Panc1 (cell line): ENCODE measurements at regions not wholly inside any gene's neighbourhood (a gene's known extent, or its start where the extent isn't known, plus 50 kb on each side); places are given as distances from the start of the nearest gene placed in this dataset.

Source experiments
- ATAC-seq: fragments of 200-7000 bp; cut with Tn5 transposase; 2 replicates; pipeline ENCODE4 v1.9.1; 2020; ENCODE audit warnings: mild to moderate bottlenecking, moderate library complexity
- BruUV-seq: library from RNA; stranded (reverse); fragments of 400-500 nt; replicated peaks from 2 replicates; lab custom pipeline; 2021; lab: Mats Ljungman, UMichigan
- CTCF ChIA-PET: fragments of 300-600 bp; sonication (Branson Sonifier 250); formaldehyde crosslinking; loops from one replicate; lab custom pipeline; 2022; ENCODE audit warnings: antibody characterized with exemption; lab: Charles Lee
- POLR2A ChIA-PET: fragments of 300-600 bp; sonication (Branson Sonifier 250); formaldehyde crosslinking; loops from one replicate; lab custom pipeline; 2022; ENCODE audit warnings: antibody characterized with exemption; lab: Charles Lee
- DNase-seq: peaks from one replicate; pipeline ENCODE4 v3.0.0-alpha.2; 2010; ENCODE audit warnings: low read depth, low spot score
- H3K27ac ChIP-seq: 2 replicates; pipeline ENCODE4 v1.5.1; 2011; ENCODE audit warnings: mild to moderate bottlenecking, low read length, inconsistent platforms
- H3K27me3 ChIP-seq: fragments of 200-500 bp; sonication (Bioruptor generic); 2 replicates; pipeline ENCODE4 v1.6.0; 2014; ENCODE audit warnings: low read length, inconsistent platforms; ENCODE audit not compliant: control insufficient read depth, insufficient read depth
- H3K36me3 ChIP-seq: fragments of 200-500 bp; sonication (Bioruptor generic); 2 replicates; pipeline ENCODE4 v1.5.1; 2014; ENCODE audit warnings: inconsistent platforms, mild to moderate bottlenecking, low read length, moderate library complexity; ENCODE audit not compliant: control insufficient read depth, insufficient read depth
- H3K4me1 ChIP-seq: 2 replicates; pipeline ENCODE4 v1.5.1; 2011; ENCODE audit warnings: inconsistent platforms, mild to moderate bottlenecking, low read length, moderate library complexity; ENCODE audit not compliant: control insufficient read depth, insufficient read depth
- H3K4me3 ChIP-seq, 2 experiments: 2 replicates each; pipeline ENCODE4 v1.5.1; 2011 to 2012; ENCODE audit warnings: low read depth in 2 of 2, low read length in 2 of 2, mild to moderate bottlenecking in 2 of 2, inconsistent platforms in 1 of 2, moderate library complexity in 1 of 2
- H3K9me3 ChIP-seq: fragments of 200-500 bp; sonication (Bioruptor generic); 2 replicates; pipeline ENCODE4 v1.5.1; 2014; ENCODE audit warnings: low read depth, mild to moderate bottlenecking, inconsistent platforms, low read length, moderate library complexity; ENCODE audit not compliant: control insufficient read depth, insufficient read depth
- CTCF ChIP-seq: fragments of 450-650 bp; IDR thresholded peaks from 2 replicates; pipeline ENCODE4 v1.5.1; 2017; ENCODE audit warnings: mild to moderate bottlenecking
- POLR2AphosphoS5 ChIP-seq: IDR thresholded peaks from 2 replicates; pipeline ENCODE4 v1.6.1; 2012; ENCODE audit warnings: mild to moderate bottlenecking, low read depth, low read length, moderate library complexity
- REST ChIP-seq, 2 experiments: IDR thresholded peaks; 2 replicates each; pipeline ENCODE4 v1.6.1; 2011 to 2012; ENCODE audit warnings: low read depth in 2 of 2, control low read depth in 1 of 2, low read length in 1 of 2, mild to moderate bottlenecking in 1 of 2, moderate library complexity in 1 of 2; ENCODE audit not compliant: insufficient read depth in 1 of 2
- SIN3A ChIP-seq: IDR thresholded peaks from 2 replicates; pipeline ENCODE4 v1.6.1; 2012; ENCODE audit warnings: low read depth, mild to moderate bottlenecking, low read length, moderate library complexity, borderline replicate concordance; ENCODE audit not compliant: insufficient read depth
- TCF7L2 ChIP-seq: IDR thresholded peaks from 2 replicates; pipeline ENCODE4 v1.6.1; 2011; ENCODE audit warnings: mild to moderate bottlenecking, low read depth, low read length, inconsistent platforms
- in situ Hi-C: cut with HindIII; loops from 2 replicates; pipeline ENCODE4 v1.10.0; 2016; ENCODE audit warnings: low sequenced_read_pairs, low pct_unique_long_range_greater_than_20kb
- intact Hi-C: fragments of 100-400 bp; cut with micrococcal nuclease; formaldehyde crosslinking; loops from one replicate; pipeline ENCODE4 v1.10.0; 2022; ENCODE audit not compliant: unreplicated experiment

GRCh38 chr1:184330875-184331274 lies 56.0 kb upstream of the C1orf21 start:
- no peaks in the 10 kb centered on the region for H3K9me3 ChIP-seq
- intact Hi-C loops (no loop called here), in situ Hi-C loops (no loop called here)
- no peaks in the 10 kb centered on the region for H3K27me3 ChIP-seq
- no peak for DNase-seq
- no peak overlapping the region for H3K27ac ChIP-seq
- ATAC-seq: no peak
- no peaks in the 10 kb centered on the region for H3K4me1 ChIP-seq
- BruUV-seq: no TSS peak
- no peaks in the 10 kb centered on the region for H3K36me3 ChIP-seq
- TF ChIP-seq POLR2AphosphoS5: no peak
- TF ChIP-seq CTCF: no peak
- no peak for TF ChIP-seq SIN3A
- TF ChIP-seq TCF7L2: no peak
- TF ChIP-seq REST (IDR thresholded peaks at IDR 0.05; ENCODE audit: insufficient read depth in 1 of 2, low read depth in 2 of 2, low read length in 1 of 2): no peak
- no peak overlapping the region for H3K4me3 ChIP-seq
- POLR2A ChIA-PET: no interaction called here
- CTCF ChIA-PET: no interaction called here
